Neuronal stem cell (in vitro differentiated cells): ENCODE measurements at regions not wholly inside any gene's neighbourhood (a gene's known extent, or its start where the extent isn't known, plus 50 kb on each side); places are given as distances from the start of the nearest gene placed in this dataset.

ENCODE experiments used
- DNase-seq: peaks from one replicate; pipeline ENCODE4 v3.0.0-alpha.2; 2013; ENCODE audit warnings: low spot score
- H2AFZ ChIP-seq: one replicate; pipeline ENCODE4 v1.6.1; 2013; ENCODE audit warnings: mild to moderate bottlenecking, low read length, inconsistent platforms
- H2AK5ac ChIP-seq: 2 replicates; pipeline ENCODE4 v1.6.1; 2013; ENCODE audit warnings: low read depth, mild to moderate bottlenecking, inconsistent platforms, low read length, moderate library complexity, mixed read lengths
- H2BK120ac ChIP-seq: 2 replicates; pipeline ENCODE4 v1.6.1; 2013; ENCODE audit warnings: low read depth, mild to moderate bottlenecking, inconsistent platforms, low read length, moderate library complexity, mixed read lengths
- H2BK12ac ChIP-seq: one replicate; pipeline ENCODE4 v1.6.1; 2013; ENCODE audit warnings: low read length, inconsistent platforms
- H2BK15ac ChIP-seq: 2 replicates; pipeline ENCODE4 v1.6.1; 2013; ENCODE audit warnings: mild to moderate bottlenecking, low read length, inconsistent platforms, mixed read lengths
- H2BK5ac ChIP-seq: one replicate; pipeline ENCODE4 v1.6.1; 2013; ENCODE audit warnings: inconsistent platforms, mild to moderate bottlenecking, low read length, moderate library complexity
- H3K14ac ChIP-seq: one replicate; pipeline ENCODE4 v1.6.1; 2013; ENCODE audit warnings: low read length, inconsistent platforms
- H3K18ac ChIP-seq: 2 replicates; pipeline ENCODE4 v1.6.1; 2013; ENCODE audit warnings: low read length, inconsistent platforms
- H3K23ac ChIP-seq: 2 replicates; pipeline ENCODE4 v1.6.1; 2013; ENCODE audit warnings: low read depth, mild to moderate bottlenecking, mixed read lengths, low read length, inconsistent platforms; ENCODE audit not compliant: poor library complexity
- H3K27ac ChIP-seq: replicated peaks from 3 replicates; pipeline ENCODE4 v1.5.1; 2013; ENCODE audit warnings: low read length, inconsistent platforms
- H3K27me3 ChIP-seq, 3 experiments: 2 replicates each; pipeline ENCODE4 v1.6.1; 2013; ENCODE audit warnings: low read length in 3 of 3, mild to moderate bottlenecking in 2 of 3, inconsistent platforms in 1 of 3, low read depth in 1 of 3, mixed read lengths in 1 of 3, moderate library complexity in 1 of 3; ENCODE audit not compliant: control insufficient read depth in 3 of 3, insufficient read depth in 3 of 3
- H3K36me3 ChIP-seq, 2 donors: replicated peaks in 1 of 2; 2 replicates each; pipeline ENCODE4 v1.6.1; 2013; ENCODE audit warnings: low read length in 2 of 2; ENCODE audit not compliant: control insufficient read depth in 2 of 2, insufficient read depth in 2 of 2
- H3K4ac ChIP-seq: 2 replicates; pipeline ENCODE4 v1.6.1; 2013; ENCODE audit warnings: inconsistent platforms, mild to moderate bottlenecking, low read length, moderate library complexity
- H3K4me1 ChIP-seq, 2 donors: 1 replicate in 1 of 2; 2 replicates in 1 of 2; pipeline ENCODE4 v1.6.1; 2013; ENCODE audit warnings: low read length in 2 of 2, low read depth in 1 of 2; ENCODE audit not compliant: control insufficient read depth in 2 of 2, insufficient read depth in 1 of 2
- H3K4me2 ChIP-seq: one replicate; pipeline ENCODE4 v1.6.1; 2013; ENCODE audit warnings: mild to moderate bottlenecking, low read length, inconsistent platforms; ENCODE audit not compliant: insufficient read depth, poor library complexity, severe bottlenecking
- H3K4me3 ChIP-seq, 2 donors: 2 replicates each; pipeline ENCODE4 v1.5.1; 2013; ENCODE audit warnings: low read length in 2 of 2, mild to moderate bottlenecking in 2 of 2, inconsistent platforms in 1 of 2, moderate library complexity in 1 of 2
- H3K79me1 ChIP-seq: one replicate; pipeline ENCODE4 v1.6.1; 2013; ENCODE audit warnings: low read depth, mild to moderate bottlenecking, inconsistent platforms, low read length, moderate library complexity
- H3K9ac ChIP-seq: one replicate; pipeline ENCODE4 v1.6.1; 2013; ENCODE audit warnings: mild to moderate bottlenecking, low read depth, low read length, inconsistent platforms; ENCODE audit not compliant: poor library complexity
- H3K9me3 ChIP-seq, 2 donors: replicated peaks in 1 of 2; 2 replicates each; pipeline versions ENCODE3 to v1.6.1; 2013; ENCODE audit warnings: low read length in 2 of 2, mild to moderate bottlenecking in 2 of 2, inconsistent platforms in 1 of 2, low read depth in 1 of 2, mixed read lengths in 1 of 2, moderate library complexity in 1 of 2; ENCODE audit not compliant: control insufficient read depth in 2 of 2, insufficient read depth in 1 of 2
- H4K8ac ChIP-seq: one replicate; pipeline ENCODE4 v1.6.1; 2013; ENCODE audit warnings: low read depth, mild to moderate bottlenecking, inconsistent platforms, low read length, moderate library complexity
- H4K91ac ChIP-seq: one replicate; pipeline ENCODE4 v1.6.1; 2013; ENCODE audit warnings: low read length, low read depth, mild to moderate bottlenecking, inconsistent platforms; ENCODE audit not compliant: poor library complexity
- WGBS, 2 donors: extraction: QIAGEN DNeasy Blood & Tissue Kit; methylation state at CpG; one replicate each; pipeline ENCODE4 v1.1.7; 2013; ENCODE audit warnings: missing lambda C conversion rate in 2 of 2, mixed read lengths in 1 of 2; ENCODE audit not compliant: insufficient read length in 2 of 2, insufficient replicate concordance in 1 of 2; ENCODE audit errors: extremely low coverage in 2 of 2; 5-methylcytosine and 5-hydroxymethylcytosine counted together

- Histone ChIP-seq H3K14ac (no peak overlapping the region), H3K9ac (no peak overlapping the region), H4K91ac (no peak overlapping the region), H2BK15ac (no peak overlapping the region), H3K36me3 (no peaks in the 10 kb centered on the region), H4K8ac (no peak overlapping the region), H2AK5ac (no peak overlapping the region), H3K23ac (no peak overlapping the region), H3K9me3 (no peaks in the 10 kb centered on the region), H3K18ac (no peak overlapping the region), H2BK5ac (no peak overlapping the region), H3K4me2 (no peak overlapping the region), H2BK12ac (no peak overlapping the region), H3K27me3 (no peaks in the 10 kb centered on the region), H2AFZ (no peak overlapping the region), H2BK120ac (no peak overlapping the region), H3K79me1 (no peaks in the 10 kb centered on the region), H3K4me3 (no peak overlapping the region), H3K4me1 (peaks cover 0 to 5% of the 10 kb centered on the region in 2 donors), H3K27ac (no peak overlapping the region), H3K4ac (no peak overlapping the region)
- WGBS, 2 donors: no CpG with 5 or more reads among the region's 7 CpGs
- no peak for DNase-seq
Observed at GRCh38 chr1:71262970-71263369, 182.1 kb upstream of the ZRANB2 start.

DNA sequence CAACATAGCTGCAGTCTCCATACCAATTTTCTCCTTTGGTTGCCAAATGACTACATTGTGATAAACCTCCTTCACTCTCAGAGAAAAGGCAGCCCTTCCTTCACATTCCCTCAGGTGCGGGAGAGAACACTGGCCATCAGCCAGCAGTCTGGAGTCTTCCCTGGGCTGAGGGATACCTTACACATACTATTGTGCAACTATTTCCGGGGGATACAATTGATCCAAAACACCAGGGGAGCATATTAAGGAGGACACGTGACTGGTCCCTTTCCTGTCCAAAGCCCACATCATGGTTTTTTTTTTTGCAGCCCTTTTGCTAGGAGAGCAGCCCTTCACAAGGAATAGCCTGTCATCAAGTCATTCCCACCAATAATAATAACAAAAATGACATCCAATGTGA lies 172.1 kb upstream of the ZRANB2 start:
- Histone ChIP-seq H3K4me2 (no peak overlapping the region), H3K27ac (no peak overlapping the region), H2AK5ac (no peak overlapping the region), H3K9ac (no peak overlapping the region), H3K79me1 (no peaks in the 10 kb centered on the region), H2BK5ac (no peak overlapping the region), H2BK15ac (no peak overlapping the region), H3K18ac (no peak overlapping the region), H2BK120ac (no peak overlapping the region), H3K23ac (no peak overlapping the region), H4K8ac (no peak overlapping the region), H3K14ac (no peak overlapping the region), H2AFZ (no peak overlapping the region), H2BK12ac (no peak overlapping the region), H4K91ac (no peak overlapping the region), H3K4me1 (no peaks in the 10 kb centered on the region), H3K27me3 (no peaks in the 10 kb centered on the region), H3K4me3 (no peak overlapping the region), H3K36me3 (no peaks in the 10 kb centered on the region), H3K4ac (no peak overlapping the region), H3K9me3 (no peaks in the 10 kb centered on the region)
- no peak for DNase-seq
- WGBS, 2 donors: no CpG with 5 or more reads among the region's 3 CpGs

DNA sequence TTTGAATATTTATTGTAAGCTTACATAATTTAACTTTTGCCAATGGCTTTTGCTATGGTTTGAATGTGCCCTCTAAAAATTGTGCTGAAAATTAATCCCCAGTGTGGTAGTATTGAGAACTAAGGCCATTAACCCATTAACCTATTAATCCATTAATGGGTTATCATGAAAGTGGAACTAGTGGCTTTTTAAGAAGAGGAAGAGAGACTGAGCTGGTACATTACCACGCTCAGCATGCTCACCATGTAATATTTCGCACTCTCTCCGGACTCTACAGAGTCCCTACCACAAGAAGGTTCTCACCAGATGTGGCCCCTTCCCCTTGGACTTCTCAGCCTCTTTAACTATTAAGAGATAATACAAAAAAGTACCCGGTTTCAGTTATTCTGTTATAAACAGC lies 164.4 kb upstream of the ZRANB2 start:
- no CpG with 5 or more reads among the region's 4 CpGs for WGBS, 2 donors
- no peak overlapping the region for H3K23ac ChIP-seq
- DNase-seq: no peak
- no peaks in the 10 kb centered on the region for H3K4me1 ChIP-seq
- H3K79me1 ChIP-seq: no peaks in the 10 kb centered on the region
- H2AFZ ChIP-seq: no peak overlapping the region
- no peak overlapping the region for H3K14ac ChIP-seq
- H3K18ac ChIP-seq: no peak overlapping the region
- no peaks in the 10 kb centered on the region for H3K9me3 ChIP-seq
- no peak overlapping the region for H2BK120ac ChIP-seq
- no peaks in the 10 kb centered on the region for H3K27me3 ChIP-seq
- H2AK5ac ChIP-seq: no peak overlapping the region
- no peak overlapping the region for H2BK12ac ChIP-seq
- H2BK15ac ChIP-seq: no peak overlapping the region
- no peak overlapping the region for H3K27ac ChIP-seq
- no peak overlapping the region for H3K4me3 ChIP-seq
- H4K91ac ChIP-seq: no peak overlapping the region
- no peak overlapping the region for H3K4ac ChIP-seq
- H2BK5ac ChIP-seq: no peak overlapping the region
- H3K9ac ChIP-seq: no peak overlapping the region
- H3K4me2 ChIP-seq: no peak overlapping the region
- H3K36me3 ChIP-seq: no peaks in the 10 kb centered on the region
- no peak overlapping the region for H4K8ac ChIP-seq

DNA sequence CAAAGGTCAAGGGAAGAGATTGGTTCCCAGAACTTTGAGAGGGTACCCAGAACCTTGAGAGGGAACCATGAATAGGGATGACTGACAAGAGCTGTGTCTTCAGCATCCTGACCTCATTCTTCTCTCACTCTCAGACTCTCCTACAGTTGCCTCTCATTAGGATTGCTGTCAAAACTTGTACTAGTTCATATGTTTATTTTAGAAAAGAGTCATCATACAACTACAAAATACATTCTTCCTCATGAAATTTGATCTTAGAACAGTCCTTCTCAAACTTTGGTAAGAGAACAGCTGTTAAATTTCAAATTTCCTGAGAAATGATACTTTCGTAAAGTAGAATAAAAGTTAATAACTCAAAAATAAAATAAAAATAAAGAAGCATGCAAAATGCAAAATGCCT lies 161.4 kb upstream of the ZRANB2 start:
- no peak overlapping the region for H3K4me3 ChIP-seq
- no CpG with 5 or more reads among the region's 1 CpG for WGBS, 2 donors
- H2AK5ac ChIP-seq: no peak overlapping the region
- H3K4me1 ChIP-seq: no peaks in the 10 kb centered on the region
- no peak overlapping the region for H3K23ac ChIP-seq
- no peak overlapping the region for H2BK120ac ChIP-seq
- DNase-seq: no peak
- H3K4ac ChIP-seq: no peak overlapping the region
- no peak overlapping the region for H4K8ac ChIP-seq
- H3K36me3 ChIP-seq: no peaks in the 10 kb centered on the region
- no peaks in the 10 kb centered on the region for H3K9me3 ChIP-seq
- H3K27me3 ChIP-seq: no peaks in the 10 kb centered on the region
- no peak overlapping the region for H2BK5ac ChIP-seq
- no peak overlapping the region for H3K4me2 ChIP-seq
- no peaks in the 10 kb centered on the region for H3K79me1 ChIP-seq
- no peak overlapping the region for H2BK12ac ChIP-seq
- no peak overlapping the region for H3K18ac ChIP-seq
- H3K27ac ChIP-seq: no peak overlapping the region
- no peak overlapping the region for H3K9ac ChIP-seq
- no peak overlapping the region for H2BK15ac ChIP-seq
- no peak overlapping the region for H3K14ac ChIP-seq
- no peak overlapping the region for H4K91ac ChIP-seq
- H2AFZ ChIP-seq: no peak overlapping the region
